Fibroblast of pulmonary artery (primary cell): ENCODE measurements at regions not wholly inside any gene's neighbourhood (a gene's known extent, or its start where the extent isn't known, plus 50 kb on each side); places are given as distances from the start of the nearest gene placed in this dataset.

Experiments
- DNase-seq: peaks from one replicate; pipeline ENCODE4 v3.0.0-alpha.2; 2010; ENCODE audit warnings: low read depth
- H3K4me3 ChIP-seq: replicated peaks from 2 replicates; pipeline ENCODE4 v1.5.1; 2011; ENCODE audit warnings: low read depth, mild to moderate bottlenecking, control low read depth, low read length, moderate library complexity
- TF ChIP-seq, protein P1 (sequence below): IDR thresholded peaks from 2 replicates; pipeline ENCODE4 v1.5.1; 2011; ENCODE audit warnings: mild to moderate bottlenecking, control low read depth, low read length, inconsistent platforms; ENCODE audit errors: missing control alignments

DNA sequence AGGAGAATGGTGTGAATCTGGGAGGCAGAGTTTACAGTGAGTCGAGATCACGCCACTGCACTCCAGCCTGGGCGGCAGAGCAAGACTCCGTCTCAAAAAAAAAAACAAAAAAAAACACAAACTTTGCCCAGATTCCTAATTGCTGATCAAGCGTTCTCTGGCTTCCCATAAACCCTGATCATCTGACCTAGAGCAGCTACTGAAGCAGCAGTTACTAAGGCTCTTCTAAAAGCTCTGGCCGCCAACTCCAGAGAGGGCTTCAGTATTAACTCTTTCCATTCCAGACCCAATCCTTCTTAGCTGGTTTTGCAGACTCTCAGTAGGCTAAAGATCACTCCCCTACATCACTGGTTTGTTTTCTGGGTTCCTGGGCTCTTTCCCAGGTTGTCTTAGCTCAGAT is 201.6 kb downstream of the IGSF11 start:
- H3K4me3 ChIP-seq = no peak overlapping the region
- no peak for DNase-seq
- TF ChIP-seq, protein P1, sequence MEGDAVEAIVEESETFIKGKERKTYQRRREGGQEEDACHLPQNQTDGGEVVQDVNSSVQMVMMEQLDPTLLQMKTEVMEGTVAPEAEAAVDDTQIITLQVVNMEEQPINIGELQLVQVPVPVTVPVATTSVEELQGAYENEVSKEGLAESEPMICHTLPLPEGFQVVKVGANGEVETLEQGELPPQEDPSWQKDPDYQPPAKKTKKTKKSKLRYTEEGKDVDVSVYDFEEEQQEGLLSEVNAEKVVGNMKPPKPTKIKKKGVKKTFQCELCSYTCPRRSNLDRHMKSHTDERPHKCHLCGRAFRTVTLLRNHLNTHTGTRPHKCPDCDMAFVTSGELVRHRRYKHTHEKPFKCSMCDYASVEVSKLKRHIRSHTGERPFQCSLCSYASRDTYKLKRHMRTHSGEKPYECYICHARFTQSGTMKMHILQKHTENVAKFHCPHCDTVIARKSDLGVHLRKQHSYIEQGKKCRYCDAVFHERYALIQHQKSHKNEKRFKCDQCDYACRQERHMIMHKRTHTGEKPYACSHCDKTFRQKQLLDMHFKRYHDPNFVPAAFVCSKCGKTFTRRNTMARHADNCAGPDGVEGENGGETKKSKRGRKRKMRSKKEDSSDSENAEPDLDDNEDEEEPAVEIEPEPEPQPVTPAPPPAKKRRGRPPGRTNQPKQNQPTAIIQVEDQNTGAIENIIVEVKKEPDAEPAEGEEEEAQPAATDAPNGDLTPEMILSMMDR = no peak

DNA sequence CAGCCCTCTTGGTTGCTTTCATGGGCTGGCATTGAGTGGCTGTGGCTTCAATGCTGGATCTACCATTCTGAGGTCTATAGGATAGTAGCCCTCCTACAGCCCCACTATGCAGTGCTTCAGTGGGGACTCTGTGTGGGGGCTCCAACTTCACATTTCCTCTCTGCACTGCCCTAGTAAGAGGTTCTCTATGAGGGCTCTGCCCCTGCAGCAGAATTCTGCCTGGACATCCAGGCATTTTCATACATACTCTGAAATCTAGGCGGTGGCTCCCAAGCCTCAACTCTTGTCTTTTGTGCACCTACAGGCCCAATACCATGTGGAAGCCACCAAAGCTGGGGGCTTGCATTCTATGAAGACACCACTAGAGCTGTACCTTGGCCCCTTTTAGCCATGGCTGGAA is 195.8 kb downstream of the IGSF11 start:
- H3K4me3 ChIP-seq = no peak overlapping the region
- DNase-seq = no peak
- TF ChIP-seq, protein P1 = no peak

DNA sequence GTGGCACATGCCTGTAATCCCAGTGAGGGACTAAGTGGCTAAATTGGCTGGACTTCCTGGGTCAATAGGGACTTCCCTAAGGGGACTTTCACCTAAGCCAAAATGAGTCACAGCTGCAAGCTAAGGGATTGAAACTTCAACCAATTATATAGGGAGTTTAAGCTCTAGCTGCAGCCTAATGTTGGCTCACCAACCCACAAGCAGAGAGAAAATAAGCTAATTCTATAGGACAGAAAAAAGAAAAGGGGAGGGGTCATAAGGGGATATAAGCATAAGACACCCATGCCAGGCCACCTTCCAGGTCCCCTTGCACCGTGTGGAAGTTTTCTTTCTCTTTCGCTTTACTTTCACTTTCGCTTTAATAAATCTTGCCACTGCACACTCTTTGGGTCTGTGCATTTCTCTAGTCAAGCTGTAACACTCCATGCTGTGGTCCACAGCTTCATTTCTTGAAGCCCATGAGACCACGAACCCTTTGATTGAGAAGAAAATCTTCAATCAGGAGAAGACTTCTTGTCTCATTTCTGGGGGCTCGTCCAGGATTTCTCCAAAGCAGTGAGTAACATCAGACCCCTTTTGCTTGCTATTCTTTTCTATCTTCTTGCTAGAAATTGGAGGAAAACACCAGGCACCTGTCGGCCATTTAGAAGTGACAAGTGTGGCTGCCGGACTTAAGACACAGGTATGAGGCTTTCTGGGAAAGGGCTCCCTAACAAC is 192.3 kb downstream of the IGSF11 start:
- DNase-seq = no peak
- TF ChIP-seq, protein P1 = no peak
- no peak overlapping the region for H3K4me3 ChIP-seq

DNA sequence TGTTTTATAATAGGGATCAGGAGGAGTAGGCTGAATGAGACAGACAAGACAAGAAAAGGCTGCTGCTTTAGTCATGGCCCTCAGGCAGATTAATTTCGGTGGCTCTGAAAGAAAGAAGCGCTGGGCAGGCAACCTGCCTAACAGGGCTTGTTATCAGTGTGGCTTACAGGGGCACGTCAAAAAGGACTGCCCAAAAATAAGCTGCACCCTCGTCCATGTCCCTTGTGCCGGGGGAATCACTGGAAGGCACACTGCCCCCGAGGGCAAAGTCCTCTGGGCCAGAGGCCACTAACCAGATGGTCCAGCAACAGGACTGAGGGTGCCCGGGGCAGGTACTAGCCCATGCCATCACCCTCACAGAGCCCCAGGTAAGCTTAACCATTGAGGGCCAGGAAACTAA is 188.5 kb downstream of the IGSF11 start:
- H3K4me3 ChIP-seq = no peak overlapping the region
- DNase-seq = no peak
- TF ChIP-seq, protein P1 = no peak
